GM18499 (cell line): ENCODE measurements at regions not wholly inside any gene's neighbourhood (a gene's known extent, or its start where the extent isn't known, plus 50 kb on each side); places are given as distances from the start of the nearest gene placed in this dataset.

Experiments
- ATAC-seq: cut with Tn5 transposase; IDR thresholded peaks from one replicate; pipeline ENCODE4 v1.9.1; 2021; ENCODE audit warnings: moderate number of reproducible peaks; ENCODE audit not compliant: insufficient read depth, unreplicated experiment

- ATAC-seq, result no peak
Observed at GRCh38 chr11:116567721-116568242, 205.0 kb downstream of the BUD13 start.

GRCh38 chr11:116563712-116564047 lies 209.1 kb downstream of the BUD13 start:
- ATAC-seq, result no peak

GRCh38 chr11:116563028-116563711 lies 209.6 kb downstream of the BUD13 start:
- ATAC-seq, result no peak

- ATAC-seq, result no peak
Observed at GRCh38 chr11:116560589-116560988, 212.2 kb downstream of the BUD13 start.

- ATAC-seq, result no peak
Observed at GRCh38 chr11:116558504-116559211, 214.1 kb downstream of the BUD13 start.

GRCh38 chr11:116557282-116557681 lies 215.5 kb downstream of the BUD13 start:
- no peak for ATAC-seq

- ATAC-seq, result no peak
Observed at GRCh38 chr11:116556483-116556882, 216.3 kb downstream of the BUD13 start.

- no peak for ATAC-seq
Observed at GRCh38 chr11:116553482-116553881, 219.3 kb downstream of the BUD13 start.

- ATAC-seq, result no peak
Observed at GRCh38 chr11:116551576-116551975, 221.2 kb downstream of the BUD13 start.

- ATAC-seq, result no peak
Observed at GRCh38 chr11:116548256-116548655, 224.5 kb downstream of the BUD13 start.

GRCh38 chr11:116547571-116547970 lies 225.2 kb downstream of the BUD13 start:
- no peak for ATAC-seq

GRCh38 chr11:116545912-116546311 lies 226.9 kb downstream of the BUD13 start:
- ATAC-seq, result no peak

GRCh38 chr11:116544721-116545120 lies 228.1 kb downstream of the BUD13 start:
- no peak for ATAC-seq

- no peak for ATAC-seq
Observed at GRCh38 chr11:116543911-116544475, 228.8 kb downstream of the BUD13 start.

GRCh38 chr11:116543099-116543498 lies 229.7 kb downstream of the BUD13 start:
- no peak for ATAC-seq

GRCh38 chr11:116542406-116542805 lies 230.4 kb downstream of the BUD13 start:
- no peak for ATAC-seq

- no peak for ATAC-seq
Observed at GRCh38 chr11:116541460-116541859, 231.3 kb downstream of the BUD13 start.

GRCh38 chr11:116540645-116541304 lies 232.0 kb downstream of the BUD13 start:
- ATAC-seq, result no peak

GRCh38 chr11:116539836-116540418 lies 232.9 kb downstream of the BUD13 start:
- no peak for ATAC-seq

- ATAC-seq, result no peak
Observed at GRCh38 chr11:116539211-116539610, 233.6 kb downstream of the BUD13 start.

- ATAC-seq, result no peak
Observed at GRCh38 chr11:116538677-116539076, 234.1 kb downstream of the BUD13 start.
